ENCODE measurements at regions not wholly inside any gene's neighbourhood (a gene's known extent, or its start where the extent isn't known, plus 50 kb on each side); places are given as distances from the start of the nearest gene placed in this dataset.

DNA sequence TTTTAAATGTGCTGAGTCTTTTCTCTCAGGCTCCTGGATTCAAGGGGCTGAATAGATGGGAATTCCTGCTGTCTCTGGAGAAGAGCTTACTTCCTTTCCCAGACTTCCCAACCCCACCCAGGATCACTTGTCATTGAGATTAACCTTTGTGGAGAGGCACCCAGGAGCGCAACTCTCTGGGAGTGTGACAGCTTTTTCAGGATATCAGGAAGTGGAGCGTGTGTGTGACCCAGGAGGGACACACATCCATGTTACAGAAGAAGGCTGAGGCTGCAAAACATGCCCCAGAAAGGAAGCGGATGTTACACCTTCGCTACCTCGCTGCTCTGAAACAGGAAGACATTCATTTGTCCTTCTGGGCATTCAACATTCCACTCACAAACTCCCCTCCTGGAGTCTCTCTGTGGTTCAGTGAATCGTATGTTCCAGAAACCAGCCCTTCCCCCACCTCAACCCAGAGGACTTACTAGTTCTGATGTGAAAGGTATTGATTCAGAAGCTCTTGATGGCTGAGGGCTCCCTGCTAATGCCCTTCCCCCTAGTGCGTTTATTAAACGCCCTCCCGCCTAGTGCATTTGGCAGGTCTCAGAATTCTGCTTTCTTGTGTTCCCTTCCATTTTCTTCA, 523.9 kb downstream of the TNS1 start:
- intact Hi-C loops (cut with DNase I) = no loop called here
- no peak for DNase-seq

DNA sequence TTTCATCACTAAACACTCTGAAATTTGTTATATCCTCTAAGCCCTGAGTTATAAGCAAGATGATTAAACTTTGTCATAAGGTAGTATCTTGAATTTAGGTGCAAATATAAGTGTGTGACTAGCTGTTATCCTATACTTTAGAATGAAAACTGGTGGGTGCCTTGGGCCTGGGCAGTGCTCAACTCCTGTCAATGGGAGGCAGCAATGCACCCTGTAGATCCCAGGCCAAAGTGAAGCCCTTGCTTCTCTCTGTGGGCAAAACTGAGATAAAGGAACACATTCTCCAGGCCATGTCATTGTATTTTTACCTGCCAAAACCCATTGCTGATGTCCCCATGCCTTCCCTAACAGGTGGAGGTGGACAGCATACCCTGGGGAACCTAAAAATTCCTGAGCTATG, 525.2 kb downstream of the TNS1 start:
- intact Hi-C loops (cut with DNase I) = no loop called here

DNA sequence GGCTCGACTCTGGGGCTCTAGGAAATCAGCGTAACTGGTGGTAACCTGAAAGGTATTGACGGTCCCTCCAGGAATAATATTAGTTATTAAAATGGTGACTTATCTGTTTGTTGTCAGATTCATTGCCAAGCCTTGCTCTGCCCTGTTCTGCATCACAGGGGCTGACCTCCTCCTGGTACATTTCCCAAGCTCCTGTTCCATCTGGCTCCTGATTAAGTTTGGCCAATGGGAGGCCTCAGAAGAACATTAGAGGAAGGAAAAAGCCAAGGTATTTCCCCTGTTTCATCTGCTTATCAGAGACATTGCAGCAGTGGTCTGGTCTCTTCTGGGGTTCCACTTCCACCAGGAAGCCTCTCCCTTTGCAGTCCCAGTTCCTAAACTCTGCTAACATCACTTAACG, 527.0 kb downstream of the TNS1 start:
- intact Hi-C loops (cut with DNase I) = no loop called here
- DNase-seq = no peak

More for the DNA sequence above, 525.2 kb downstream of the TNS1 start:
- DNase-seq = no peak

DNA sequence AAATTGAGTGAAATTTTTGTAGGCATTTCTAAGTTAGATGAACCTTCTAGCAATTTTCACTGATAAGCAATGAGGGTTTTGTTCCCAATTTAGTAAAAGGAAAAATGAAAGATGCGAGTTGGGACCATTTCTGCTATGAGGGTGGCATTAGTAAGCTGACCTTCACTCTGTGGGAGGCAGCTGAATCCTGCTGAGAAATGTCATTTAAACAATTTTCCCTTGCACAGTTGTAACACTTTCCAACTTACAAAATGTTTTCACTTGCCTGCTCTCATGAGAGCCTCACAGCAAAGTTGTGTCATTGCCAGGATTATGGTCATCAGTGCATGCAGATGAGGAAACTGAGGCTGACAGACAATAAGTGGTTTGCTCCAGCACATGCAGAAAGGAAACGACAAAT, 527.7 kb downstream of the TNS1 start:
- no peak for DNase-seq
- intact Hi-C loops (cut with DNase I) = no loop called here

DNA sequence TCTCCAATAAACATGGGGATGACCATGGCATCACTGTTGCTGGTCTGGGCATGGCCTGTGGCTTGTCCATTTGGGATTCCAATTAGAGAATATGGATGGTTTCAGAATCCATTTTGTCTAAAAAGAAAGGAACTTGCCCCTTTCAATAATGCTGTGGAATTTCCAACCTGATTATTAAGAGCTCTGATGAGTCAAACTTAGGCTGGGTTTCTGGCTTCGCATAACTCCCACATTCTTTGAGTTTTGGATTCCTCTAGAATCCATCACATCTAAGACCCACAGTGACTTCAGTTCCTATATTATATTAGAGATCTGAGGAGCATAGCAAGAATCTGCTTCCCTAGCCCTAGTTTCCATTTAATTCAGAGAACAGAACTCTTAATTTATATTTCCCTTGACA, 531.5 kb downstream of the TNS1 start:
- DNase-seq = no peak
- intact Hi-C loops (cut with DNase I) = no loop called here

DNA sequence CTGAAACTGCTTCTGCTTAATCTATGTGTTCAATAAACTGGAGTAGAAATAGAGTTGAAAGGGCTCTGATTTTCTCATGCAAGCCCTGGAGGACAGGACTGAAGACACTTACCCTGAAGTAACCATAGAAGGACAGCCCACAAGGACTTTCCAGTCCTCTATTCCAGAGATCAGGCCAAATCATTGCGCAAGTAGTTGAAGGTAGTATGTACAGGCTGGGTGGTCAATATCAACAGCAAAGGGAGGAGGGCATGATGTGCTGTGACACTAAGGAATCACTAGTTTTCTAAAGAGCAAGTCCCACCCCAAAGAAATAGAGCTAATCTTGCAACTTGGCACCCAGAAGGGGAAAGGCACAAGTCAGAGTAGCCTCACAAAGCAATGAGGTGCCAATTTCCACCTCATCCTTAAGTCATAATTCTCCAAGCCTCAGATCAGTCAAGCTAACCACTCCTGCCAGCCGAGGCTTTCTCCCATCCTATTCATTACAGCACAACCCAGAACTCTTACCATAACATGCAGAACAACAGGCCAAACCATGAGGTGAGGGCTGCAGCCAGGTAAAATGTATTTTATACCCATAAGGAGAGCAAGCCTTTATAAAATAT, 533.5 kb downstream of the TNS1 start:
- intact Hi-C loops (cut with DNase I) = no loop called here

DNA sequence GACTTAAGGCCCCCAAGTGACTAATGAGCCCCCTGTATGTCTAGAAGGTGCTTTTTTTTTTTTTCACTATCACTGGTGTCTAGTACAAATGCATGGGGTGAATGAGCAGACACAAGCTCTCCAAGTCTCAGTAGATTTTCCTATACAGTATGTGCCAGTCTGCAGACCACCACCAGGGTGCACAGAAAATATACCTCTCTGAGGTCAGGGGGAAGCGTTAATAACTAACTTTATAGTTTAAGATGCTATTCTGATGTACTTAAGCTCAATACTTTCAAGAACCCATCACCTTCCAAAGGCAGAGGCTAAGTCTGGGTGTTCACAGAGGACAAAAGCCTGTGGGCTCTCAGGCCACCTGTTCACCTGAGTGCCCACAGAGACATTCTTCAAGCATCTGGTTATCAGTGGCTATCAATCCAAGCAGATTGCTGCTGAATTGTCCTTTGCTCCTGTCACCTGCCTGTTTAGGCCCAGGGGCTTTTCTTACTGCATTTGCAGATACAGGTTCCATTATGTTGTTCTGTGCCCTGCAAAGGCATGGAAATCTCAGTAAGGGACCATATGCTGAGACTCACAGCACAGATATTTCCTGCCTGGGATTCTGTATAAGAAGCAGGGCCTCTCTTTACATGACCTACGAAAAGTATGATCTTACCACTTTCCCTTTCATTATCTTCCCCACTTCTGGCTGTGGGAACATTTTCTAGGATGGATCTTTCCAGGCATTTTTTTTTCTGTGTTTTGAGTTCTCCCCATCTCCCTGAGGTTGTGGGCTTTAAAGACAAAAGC, 534.6 kb downstream of the TNS1 start:
- DNase-seq = no peak
- intact Hi-C loops (cut with DNase I) = no loop called here

More for the DNA sequence above, 533.5 kb downstream of the TNS1 start:
- no peak for DNase-seq

DNA sequence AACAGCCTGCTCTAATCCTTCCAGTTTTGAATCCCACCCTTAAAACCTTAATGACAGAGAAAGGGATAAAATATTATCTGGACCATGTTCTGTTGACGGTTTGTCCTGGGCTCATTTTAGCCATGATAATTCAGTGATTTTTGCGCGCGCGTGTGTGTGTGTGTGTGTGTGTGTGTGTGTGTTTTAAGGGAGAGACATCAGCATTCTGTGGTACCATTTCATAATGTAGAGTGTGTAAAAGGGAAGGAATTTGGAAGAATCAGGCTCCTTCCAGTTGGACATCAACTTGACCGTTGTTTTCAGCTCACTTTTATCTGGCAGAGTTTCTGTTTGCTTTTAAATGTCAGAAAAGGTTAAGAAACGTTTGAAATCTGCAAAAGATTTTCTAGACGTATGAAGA, 535.5 kb downstream of the TNS1 start:
- intact Hi-C loops (cut with DNase I) = no loop called here
- DNase-seq = no peak

DNA sequence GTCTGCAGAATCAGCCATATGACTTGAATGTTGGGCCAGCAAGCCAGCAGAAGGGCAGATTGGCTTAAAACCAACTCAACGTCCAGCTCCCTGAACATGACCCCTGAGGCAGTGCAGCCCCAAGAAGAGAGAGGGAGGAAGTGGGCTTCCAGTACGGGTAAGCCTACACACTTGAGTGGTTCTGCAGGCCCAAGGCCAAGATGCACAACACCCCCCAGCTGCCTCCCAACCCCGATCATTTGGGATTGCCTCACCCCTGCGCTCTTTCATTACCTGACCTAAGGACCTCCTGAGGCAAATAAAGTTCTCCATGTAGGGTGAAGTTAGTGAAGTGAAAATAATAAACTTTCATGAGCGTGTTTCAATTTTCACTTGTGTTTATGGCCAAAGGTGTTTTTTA, 536.0 kb downstream of the TNS1 start:
- intact Hi-C loops (cut with DNase I) = no loop called here

DNA sequence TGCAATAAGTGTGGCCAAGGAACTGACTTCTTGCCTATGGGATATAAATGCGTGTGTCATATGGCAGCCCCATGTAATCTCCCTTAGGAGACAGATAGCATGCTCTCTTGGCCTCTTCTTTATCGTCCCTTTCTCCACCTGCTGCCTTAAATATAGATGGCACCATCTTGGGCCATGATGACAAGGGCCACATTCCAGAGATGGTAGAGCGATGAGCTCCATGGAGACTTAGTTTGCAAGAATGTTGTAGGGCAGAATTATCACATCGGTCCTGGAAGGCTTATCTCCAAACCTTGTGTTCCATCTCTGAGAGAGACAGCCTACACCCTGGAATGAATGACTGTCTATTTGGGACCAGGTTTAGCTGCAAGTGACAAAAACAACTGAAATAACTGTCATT, 536.7 kb downstream of the TNS1 start:
- intact Hi-C loops (cut with DNase I) = no loop called here
- DNase-seq = no peak

More for the DNA sequence above, 536.0 kb downstream of the TNS1 start:
- no peak for DNase-seq

DNA sequence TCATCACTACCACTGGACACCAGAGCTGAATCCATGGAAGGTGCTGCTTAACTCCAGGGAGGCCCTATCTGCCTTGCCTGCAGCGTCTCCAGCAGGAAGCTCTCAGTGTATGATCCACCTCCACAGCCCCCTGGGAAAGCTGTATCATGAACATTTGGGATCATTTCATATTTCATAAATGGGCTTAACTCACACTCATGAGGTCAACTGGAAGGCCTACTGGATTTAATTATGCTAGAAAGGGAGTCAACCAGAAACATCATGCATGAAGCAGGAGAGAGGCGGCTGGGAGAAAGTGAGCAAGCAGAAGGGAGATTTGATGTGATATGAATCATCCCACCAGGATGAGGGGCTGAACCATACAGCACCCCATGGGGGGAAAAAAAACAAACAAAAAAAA, 537.7 kb downstream of the TNS1 start:
- intact Hi-C loops (cut with DNase I) = no loop called here

DNA sequence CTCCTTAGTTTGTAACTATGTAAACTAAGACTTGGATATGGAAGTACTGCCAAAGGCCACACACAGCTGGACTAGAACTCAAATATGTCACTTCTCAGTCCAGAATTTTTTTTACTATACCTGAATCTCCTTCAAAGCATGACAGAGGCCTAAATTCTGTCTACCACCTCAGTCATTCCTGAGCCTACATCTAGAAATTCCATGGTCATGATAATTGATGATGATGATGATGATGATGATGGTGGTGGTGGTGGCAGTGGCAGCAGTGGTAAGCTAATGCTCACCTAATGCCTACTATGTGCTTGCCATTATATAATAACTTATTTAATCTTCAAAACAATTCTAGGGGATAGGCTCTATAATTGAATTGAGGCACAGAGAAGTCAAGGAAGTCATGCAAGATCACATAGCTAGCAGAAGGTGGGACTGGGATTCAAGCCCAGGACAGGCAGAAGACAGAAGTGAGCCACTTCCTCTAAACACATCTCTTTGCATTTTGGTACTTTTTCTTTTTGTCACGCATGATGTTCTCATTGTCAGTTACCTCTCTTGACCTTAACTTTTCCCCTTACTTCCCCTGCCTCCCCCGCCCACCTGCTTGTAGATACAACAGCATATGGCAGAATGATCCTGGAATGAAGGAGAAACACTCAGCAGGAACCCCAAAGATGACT, 539.3 kb downstream of the TNS1 start:
- intact Hi-C loops (cut with DNase I) = no loop called here
- no peak for DNase-seq

More for the DNA sequence above, 537.7 kb downstream of the TNS1 start:
- DNase-seq = no peak

DNA sequence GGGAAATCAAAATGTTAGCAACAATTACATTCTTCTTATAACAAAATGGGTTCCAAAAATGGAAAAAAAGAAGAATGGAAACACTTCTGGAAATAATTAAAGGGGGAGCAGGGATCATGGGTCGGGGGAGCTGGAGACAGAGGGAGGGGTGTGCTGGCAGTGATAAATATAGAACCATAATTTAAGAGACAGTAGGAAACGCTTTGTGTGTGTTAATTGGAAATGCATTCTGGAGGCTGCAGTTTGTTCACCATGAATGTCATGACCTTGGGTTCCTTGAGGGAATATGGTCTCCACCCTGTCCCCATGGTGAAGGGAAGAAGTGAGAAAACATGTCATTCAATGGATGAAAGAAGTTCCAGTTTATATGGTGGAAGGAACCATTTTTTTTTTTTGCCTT, 540.7 kb downstream of the TNS1 start:
- intact Hi-C loops (cut with DNase I) = no loop called here

DNA sequence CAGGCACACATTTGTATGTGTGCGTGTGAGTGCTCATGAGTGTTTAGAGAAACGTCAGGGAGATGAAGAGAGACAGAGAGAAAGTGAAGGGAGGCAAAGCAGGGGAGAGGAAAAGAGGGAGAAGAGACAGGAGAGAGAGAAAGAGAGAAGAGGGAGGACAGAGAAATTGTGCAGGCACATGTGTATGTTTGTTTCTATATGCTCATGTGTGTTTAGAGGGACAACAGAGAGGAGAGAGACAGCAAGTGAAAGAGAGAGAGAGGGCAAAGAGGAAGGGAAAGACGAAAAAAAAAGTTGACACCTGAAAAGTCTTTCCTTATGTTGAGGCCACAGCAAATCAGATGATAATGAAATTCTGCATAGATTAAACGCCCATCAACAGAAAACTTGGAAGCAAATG, 541.1 kb downstream of the TNS1 start:
- intact Hi-C loops (cut with DNase I) = no loop called here
- DNase-seq = no peak

More for the DNA sequence above, 540.7 kb downstream of the TNS1 start:
- no peak for DNase-seq

DNA sequence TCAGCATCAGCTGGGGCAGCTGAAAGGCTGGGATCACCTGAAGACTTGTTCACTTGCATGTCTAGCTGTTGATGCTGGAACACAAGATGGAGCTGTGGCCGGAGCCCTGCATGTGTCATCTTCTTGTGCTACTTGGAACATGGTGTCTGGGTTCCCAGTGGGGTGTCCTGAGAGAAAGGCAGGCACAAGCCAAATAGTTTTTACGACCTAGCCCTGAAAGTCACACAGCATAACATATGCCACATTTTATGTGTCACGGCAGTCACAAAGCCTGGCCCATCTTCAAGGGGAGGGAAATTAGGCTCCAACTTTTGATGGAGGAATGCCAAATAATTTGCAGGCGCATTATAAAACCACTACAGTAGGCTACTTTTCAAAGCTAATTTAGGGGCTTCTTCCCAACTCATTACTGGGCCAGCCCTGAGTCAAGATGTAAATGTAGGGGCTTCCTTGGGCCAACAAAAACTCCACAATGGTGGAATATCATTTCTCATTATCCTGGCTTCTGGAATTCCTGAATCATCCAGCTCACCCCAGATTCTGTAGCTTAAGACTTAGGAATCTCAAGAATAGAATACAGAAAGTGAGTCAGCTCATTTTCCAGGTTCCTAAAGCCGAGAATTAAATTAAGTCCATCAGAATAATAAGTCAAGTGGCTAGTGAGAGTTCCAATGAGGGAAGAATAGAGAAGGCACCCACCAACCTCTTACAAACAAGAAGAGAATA, 543.0 kb downstream of the TNS1 start:
- DNase-seq = no peak
- intact Hi-C loops (cut with DNase I) = no loop called here

DNA sequence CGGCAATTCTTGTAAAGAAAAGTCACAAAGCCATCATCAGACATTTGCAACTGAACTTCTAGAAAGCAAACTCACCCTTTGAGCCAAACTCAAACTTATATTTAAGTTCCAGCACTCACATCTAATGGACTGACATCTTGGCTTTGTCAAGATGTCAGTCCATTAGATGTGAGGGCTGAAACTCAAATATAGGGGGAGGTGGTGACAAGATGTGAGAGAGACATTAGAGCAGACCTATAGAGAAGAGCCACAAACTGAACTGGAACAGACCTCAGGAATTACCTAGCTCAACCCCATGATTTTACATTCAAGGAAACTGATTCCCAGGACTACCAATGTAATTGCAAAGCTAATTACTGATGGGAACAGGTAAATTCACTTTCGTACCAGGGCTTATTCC, 543.8 kb downstream of the TNS1 start:
- no peak for DNase-seq
- intact Hi-C loops (cut with DNase I) = no loop called here

DNA sequence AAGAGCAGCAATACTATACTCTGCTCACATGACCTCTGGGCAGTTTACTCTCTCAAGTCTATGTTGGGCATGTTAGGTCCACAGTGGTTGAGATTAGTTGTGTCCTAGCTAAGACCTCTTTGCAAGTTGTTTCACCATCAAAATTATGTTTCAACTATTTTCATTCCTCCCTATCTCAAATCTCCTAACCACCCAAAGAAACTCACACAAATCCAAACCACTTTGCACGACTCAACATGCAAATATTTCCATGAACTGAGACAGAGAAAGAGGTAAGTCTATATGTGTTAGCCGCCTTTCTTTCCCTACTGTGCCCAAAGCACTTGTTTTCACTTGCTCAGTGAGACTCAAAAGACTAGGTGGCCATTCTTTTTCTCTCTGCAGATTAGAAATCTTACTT, 546.8 kb downstream of the TNS1 start:
- no peak for DNase-seq
- intact Hi-C loops (cut with DNase I) = no loop called here

DNA sequence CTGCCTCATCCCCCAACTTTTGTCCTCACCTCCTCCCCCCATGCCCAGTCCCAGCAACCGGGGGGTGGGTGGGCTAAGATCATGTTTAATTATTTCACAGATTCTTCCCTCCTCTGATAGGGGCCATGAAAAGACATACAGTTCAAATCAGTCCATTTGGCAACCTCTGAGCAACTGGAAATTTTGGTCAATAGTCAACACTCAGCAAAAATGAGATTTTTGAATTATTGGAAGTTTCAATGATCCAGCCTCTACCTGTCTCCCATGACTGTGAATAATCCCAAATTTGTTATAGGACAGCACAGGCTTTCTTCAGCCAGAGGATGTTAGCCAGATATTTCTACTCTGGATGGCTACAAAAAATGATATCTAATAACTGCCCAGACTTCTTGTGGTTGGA, 549.9 kb downstream of the TNS1 start:
- no peak for DNase-seq
- intact Hi-C loops (cut with DNase I) = no loop called here

DNA sequence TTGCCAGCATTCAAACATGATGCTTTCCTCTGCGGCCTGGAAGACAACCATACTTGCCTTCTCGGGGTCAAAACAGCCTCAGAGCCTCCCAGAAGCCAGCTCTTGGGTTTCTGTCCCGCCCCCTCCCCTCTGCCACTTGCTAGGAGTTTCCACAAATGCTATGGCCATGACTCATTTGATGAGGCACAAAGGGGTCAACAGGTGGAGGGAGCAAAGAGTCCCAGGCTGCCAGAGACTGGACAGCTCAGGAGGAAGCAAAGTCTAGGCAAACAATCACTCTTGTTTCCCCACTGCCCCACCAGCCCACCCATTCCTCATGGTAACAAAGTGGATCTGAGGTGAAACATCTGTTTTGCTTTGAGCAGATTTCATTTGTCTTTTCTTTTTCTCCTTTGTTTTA, 551.1 kb downstream of the TNS1 start:
- intact Hi-C loops (cut with DNase I) = no loop called here
- no peak for DNase-seq
